Neural cell (in vitro differentiated cells): ENCODE measurements at regions not wholly inside any gene's neighbourhood (a gene's known extent, or its start where the extent isn't known, plus 50 kb on each side); places are given as distances from the start of the nearest gene placed in this dataset.

Experiments used
- H2AFZ ChIP-seq: fragments of 200-600, 300-800 bp; sonication (generic), shearing (Covaris generic); 2 replicates; pipeline ENCODE4 v1.6.0; 2014; ENCODE audit warnings: low read depth, mild to moderate bottlenecking, antibody characterized with exemption, low read length, moderate library complexity
- H3F3A ChIP-seq: fragments of 200-600 bp; shearing (Covaris generic); 2 replicates; pipeline ENCODE4 v1.6.1; 2016; ENCODE audit warnings: mild to moderate bottlenecking, moderate library complexity, mixed read lengths, antibody characterized with exemption, low read length; ENCODE audit not compliant: insufficient read depth, poor library complexity, severe bottlenecking
- H3K27ac ChIP-seq: fragments of 200-600, 300-800 bp; sonication (generic), shearing (Covaris generic); 2 replicates; pipeline ENCODE4 v1.5.1; 2014; ENCODE audit warnings: mild to moderate bottlenecking, low read length, moderate library complexity
- H3K27me3 ChIP-seq: fragments of 300-800, 200-600 bp; sonication (generic), shearing (Covaris generic); 2 replicates; pipeline ENCODE4 v1.6.0; 2014; ENCODE audit warnings: mild to moderate bottlenecking, low read depth, low read length, moderate library complexity; ENCODE audit not compliant: insufficient read depth
- H3K36me3 ChIP-seq: fragments of 300-800, 200-600 bp; sonication (generic), shearing (Covaris generic); 2 replicates; pipeline ENCODE4 v1.5.1; 2014; ENCODE audit warnings: mild to moderate bottlenecking, antibody characterized with exemption, low read length, moderate library complexity; ENCODE audit not compliant: insufficient read depth
- H3K4me2 ChIP-seq: fragments of 300-800, 200-600 bp; sonication (generic), shearing (Covaris generic); 2 replicates; pipeline ENCODE4 v1.6.0; 2014; ENCODE audit warnings: mild to moderate bottlenecking, low read length
- H3K4me3 ChIP-seq: fragments of 300-800, 200-600 bp; sonication (generic), shearing (Covaris generic); 2 replicates; pipeline ENCODE4 v1.5.1; 2014; ENCODE audit warnings: mild to moderate bottlenecking, low read length, moderate library complexity
- H3K79me2 ChIP-seq: fragments of 200-600 bp; shearing (Covaris generic); replicated peaks from 2 replicates; pipeline ENCODE4 v1.6.0; 2014; ENCODE audit warnings: mild to moderate bottlenecking, low read length, moderate library complexity; ENCODE audit not compliant: insufficient read depth
- H3K9ac ChIP-seq: fragments of 300-800, 200-600 bp; sonication (generic), shearing (Covaris generic); 2 replicates; pipeline ENCODE4 v1.6.1; 2016; ENCODE audit warnings: mild to moderate bottlenecking, low read length, mixed read lengths
- H3K9me2 ChIP-seq: fragments of 200-600 bp; shearing (Covaris generic); 2 replicates; pipeline ENCODE4 v1.6.1; 2016; ENCODE audit warnings: mild to moderate bottlenecking, low read length, mixed read lengths; ENCODE audit not compliant: insufficient read depth
- H3K9me3 ChIP-seq: fragments of 200-600, 300-800 bp; sonication (generic), shearing (Covaris generic); 2 replicates; pipeline ENCODE4 v1.6.1; 2016; ENCODE audit warnings: mild to moderate bottlenecking, mixed run types, low read length, moderate library complexity, mixed read lengths
- H4K20me1 ChIP-seq: fragments of 200-600 bp; shearing (Covaris generic); 2 replicates; pipeline ENCODE4 v1.6.1; 2016; ENCODE audit warnings: mild to moderate bottlenecking, mixed run types; ENCODE audit not compliant: insufficient read depth
- EP300 ChIP-seq: fragments of 450-650 bp; conservative IDR thresholded peaks from 2 replicates; pipeline ENCODE4 v1.6.1; 2014; ENCODE audit warnings: antibody characterized with exemption, mild to moderate bottlenecking, moderate library complexity; ENCODE audit not compliant: poor library complexity, severe bottlenecking
- EZH2 ChIP-seq: fragments of 200-600, 300-800 bp; shearing (Covaris generic), sonication (generic); IDR thresholded peaks from 2 replicates; pipeline ENCODE4 v1.6.1; 2014; ENCODE audit warnings: antibody characterized with exemption, low read length, borderline replicate concordance, mild to moderate bottlenecking; ENCODE audit not compliant: insufficient read depth, poor library complexity, severe bottlenecking
- MXI1 ChIP-seq: fragments of 450-650 bp; conservative IDR thresholded peaks from 2 replicates; pipeline ENCODE4 v1.6.1; 2014; ENCODE audit warnings: antibody characterized with exemption, mild to moderate bottlenecking; ENCODE audit not compliant: poor library complexity, severe bottlenecking
- POLR2AphosphoS5 ChIP-seq: IDR thresholded peaks from 2 replicates; pipeline ENCODE4 v1.6.1; 2012
- RAD21 ChIP-seq: fragments of 450-650 bp; conservative IDR thresholded peaks from 2 replicates; pipeline ENCODE4 v1.6.1; 2014; ENCODE audit warnings: antibody characterized with exemption, mild to moderate bottlenecking, moderate library complexity
- SMC3 ChIP-seq: fragments of 450-650 bp; conservative IDR thresholded peaks from 2 replicates; pipeline ENCODE4 v1.6.1; 2014; ENCODE audit warnings: antibody characterized with exemption, mild to moderate bottlenecking, moderate library complexity; ENCODE audit not compliant: poor library complexity
- TAF1 ChIP-seq: IDR thresholded peaks from 2 replicates; pipeline ENCODE4 v1.6.1; 2012; ENCODE audit warnings: low read depth
- TF ChIP-seq, protein P1 (sequence below): fragments of 450-650 bp; IDR thresholded peaks from 2 replicates; pipeline ENCODE4 v1.5.1; 2014; ENCODE audit warnings: antibody characterized with exemption, mild to moderate bottlenecking, moderate library complexity; ENCODE audit not compliant: poor library complexity, severe bottlenecking
- TF ChIP-seq, protein P2 (sequence below): IDR thresholded peaks from 2 replicates; pipeline ENCODE4 v1.6.1; 2012; ENCODE audit warnings: borderline replicate concordance

DNA sequence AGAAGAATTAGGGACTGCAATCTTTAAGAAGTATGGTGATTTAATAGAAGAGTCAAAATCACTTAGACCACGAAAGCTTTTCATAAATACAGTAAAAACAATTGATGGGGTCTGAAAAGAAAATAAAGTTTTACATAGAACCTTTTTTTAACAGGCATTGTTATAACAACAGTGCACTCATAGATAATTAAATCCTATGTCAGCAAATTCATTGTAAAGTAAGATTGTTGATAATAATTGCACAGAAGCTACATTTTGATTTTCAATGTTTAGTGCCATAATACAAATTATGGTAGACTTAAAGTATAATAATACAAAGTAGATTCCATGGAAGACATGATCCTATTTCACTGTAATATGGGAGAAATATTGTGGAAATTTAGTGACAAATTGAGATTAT, 130.7 kb upstream of the FSIP2 start:
- Histone ChIP-seq H3K36me3 (no peaks in the 10 kb centered on the region), H3K27me3 (no peaks in the 10 kb centered on the region), H3K9me2 (no peaks in the 10 kb centered on the region), H3F3A (no peaks in the 10 kb centered on the region), H3K27ac (no peak overlapping the region), H2AFZ (no peak overlapping the region), H3K79me2 (no peaks in the 10 kb centered on the region), H3K4me3 (no peak overlapping the region), H3K4me2 (no peak overlapping the region), H4K20me1 (no peaks in the 10 kb centered on the region), H3K9ac (no peak overlapping the region), H3K9me3 (no peaks in the 10 kb centered on the region)
- TF ChIP-seq SMC3 (no peak), POLR2AphosphoS5 (no peak), RAD21 (no peak), MXI1 (no peak), EP300 (no peak), TAF1 (no peak), EZH2 (no peak)
- TF ChIP-seq, protein P1, sequence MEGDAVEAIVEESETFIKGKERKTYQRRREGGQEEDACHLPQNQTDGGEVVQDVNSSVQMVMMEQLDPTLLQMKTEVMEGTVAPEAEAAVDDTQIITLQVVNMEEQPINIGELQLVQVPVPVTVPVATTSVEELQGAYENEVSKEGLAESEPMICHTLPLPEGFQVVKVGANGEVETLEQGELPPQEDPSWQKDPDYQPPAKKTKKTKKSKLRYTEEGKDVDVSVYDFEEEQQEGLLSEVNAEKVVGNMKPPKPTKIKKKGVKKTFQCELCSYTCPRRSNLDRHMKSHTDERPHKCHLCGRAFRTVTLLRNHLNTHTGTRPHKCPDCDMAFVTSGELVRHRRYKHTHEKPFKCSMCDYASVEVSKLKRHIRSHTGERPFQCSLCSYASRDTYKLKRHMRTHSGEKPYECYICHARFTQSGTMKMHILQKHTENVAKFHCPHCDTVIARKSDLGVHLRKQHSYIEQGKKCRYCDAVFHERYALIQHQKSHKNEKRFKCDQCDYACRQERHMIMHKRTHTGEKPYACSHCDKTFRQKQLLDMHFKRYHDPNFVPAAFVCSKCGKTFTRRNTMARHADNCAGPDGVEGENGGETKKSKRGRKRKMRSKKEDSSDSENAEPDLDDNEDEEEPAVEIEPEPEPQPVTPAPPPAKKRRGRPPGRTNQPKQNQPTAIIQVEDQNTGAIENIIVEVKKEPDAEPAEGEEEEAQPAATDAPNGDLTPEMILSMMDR = no peak
- TF ChIP-seq, protein P2, sequence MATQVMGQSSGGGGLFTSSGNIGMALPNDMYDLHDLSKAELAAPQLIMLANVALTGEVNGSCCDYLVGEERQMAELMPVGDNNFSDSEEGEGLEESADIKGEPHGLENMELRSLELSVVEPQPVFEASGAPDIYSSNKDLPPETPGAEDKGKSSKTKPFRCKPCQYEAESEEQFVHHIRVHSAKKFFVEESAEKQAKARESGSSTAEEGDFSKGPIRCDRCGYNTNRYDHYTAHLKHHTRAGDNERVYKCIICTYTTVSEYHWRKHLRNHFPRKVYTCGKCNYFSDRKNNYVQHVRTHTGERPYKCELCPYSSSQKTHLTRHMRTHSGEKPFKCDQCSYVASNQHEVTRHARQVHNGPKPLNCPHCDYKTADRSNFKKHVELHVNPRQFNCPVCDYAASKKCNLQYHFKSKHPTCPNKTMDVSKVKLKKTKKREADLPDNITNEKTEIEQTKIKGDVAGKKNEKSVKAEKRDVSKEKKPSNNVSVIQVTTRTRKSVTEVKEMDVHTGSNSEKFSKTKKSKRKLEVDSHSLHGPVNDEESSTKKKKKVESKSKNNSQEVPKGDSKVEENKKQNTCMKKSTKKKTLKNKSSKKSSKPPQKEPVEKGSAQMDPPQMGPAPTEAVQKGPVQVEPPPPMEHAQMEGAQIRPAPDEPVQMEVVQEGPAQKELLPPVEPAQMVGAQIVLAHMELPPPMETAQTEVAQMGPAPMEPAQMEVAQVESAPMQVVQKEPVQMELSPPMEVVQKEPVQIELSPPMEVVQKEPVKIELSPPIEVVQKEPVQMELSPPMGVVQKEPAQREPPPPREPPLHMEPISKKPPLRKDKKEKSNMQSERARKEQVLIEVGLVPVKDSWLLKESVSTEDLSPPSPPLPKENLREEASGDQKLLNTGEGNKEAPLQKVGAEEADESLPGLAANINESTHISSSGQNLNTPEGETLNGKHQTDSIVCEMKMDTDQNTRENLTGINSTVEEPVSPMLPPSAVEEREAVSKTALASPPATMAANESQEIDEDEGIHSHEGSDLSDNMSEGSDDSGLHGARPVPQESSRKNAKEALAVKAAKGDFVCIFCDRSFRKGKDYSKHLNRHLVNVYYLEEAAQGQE = no peak

DNA sequence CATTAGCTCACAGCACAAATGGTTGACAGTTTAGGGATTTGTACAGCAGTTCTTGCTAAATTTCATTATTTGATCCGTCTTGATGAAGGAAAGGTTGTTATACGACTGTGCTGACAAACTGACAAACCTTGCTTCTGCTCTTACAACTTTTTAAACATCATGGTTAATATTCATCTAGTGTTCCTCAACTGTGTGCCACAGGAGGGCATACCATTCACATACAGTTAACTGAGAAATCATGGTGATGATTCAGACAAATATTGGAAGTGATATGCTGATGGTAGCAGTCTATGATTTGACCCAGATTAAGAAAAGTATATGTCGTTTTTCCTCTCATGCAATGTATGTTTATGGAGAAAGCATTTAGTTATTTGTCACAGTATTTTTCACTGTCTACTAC, 129.8 kb upstream of the FSIP2 start:
- Histone ChIP-seq H3F3A (no peaks in the 10 kb centered on the region), H3K4me3 (no peak overlapping the region), H3K79me2 (no peaks in the 10 kb centered on the region), H3K9ac (no peak overlapping the region), H3K9me2 (no peaks in the 10 kb centered on the region), H2AFZ (no peak overlapping the region), H3K4me2 (no peak overlapping the region), H3K27ac (no peak overlapping the region), H3K36me3 (no peaks in the 10 kb centered on the region), H4K20me1 (no peaks in the 10 kb centered on the region), H3K9me3 (no peaks in the 10 kb centered on the region), H3K27me3 (no peaks in the 10 kb centered on the region)
- TF ChIP-seq RAD21 (peak; percentile 70), SMC3 (peak; percentile 72), MXI1 (no peak)
- TF ChIP-seq, protein P1 = peak; percentile 58
